ENCODE measurements at regions not wholly inside any gene's neighbourhood (a gene's known extent, or its start where the extent isn't known, plus 50 kb on each side); places are given as distances from the start of the nearest gene placed in this dataset.
"Not testable (repeated sequence)": the region's sequence is repeated elsewhere in the genome, so short reads cannot be mapped to it uniquely, and the experiment has no call there.

DNA sequence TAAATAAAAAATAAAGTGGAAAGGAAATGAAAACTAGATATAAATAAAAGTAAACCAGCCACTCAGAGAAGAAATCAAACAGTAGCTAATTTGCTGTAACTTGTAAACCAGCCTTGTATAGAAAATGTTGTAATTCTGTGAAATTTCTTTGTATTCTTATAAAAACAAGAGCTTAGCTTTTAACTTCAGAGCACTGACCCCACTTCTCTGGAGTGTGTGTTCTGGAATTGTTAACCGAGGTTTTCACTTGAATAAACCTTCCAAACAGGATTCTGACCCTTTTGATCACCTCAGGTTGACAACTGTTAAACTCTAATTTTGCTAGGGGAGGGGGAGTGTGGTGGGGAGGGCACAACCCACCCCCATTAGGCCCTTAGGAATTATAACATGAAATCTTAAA is 151.9 kb upstream of the TRIM24 start:
- no peaks in the 10 kb centered on the region for H3K9me3 Mint-ChIP-seq
- no peak overlapping the region for H3K4me3 Mint-ChIP-seq
- no peaks in the 10 kb centered on the region for H3K4me1 Mint-ChIP-seq
- DNase-seq (ENCODE audit: low spot score in 2 of 2) (no peak), ATAC-seq (replicated peaks; ENCODE audit: extremely low read depth, poor library complexity, severe bottlenecking) (no peak)
- H3K36me3 Mint-ChIP-seq (ENCODE audit: insufficient read depth): no peaks in the 10 kb centered on the region
- peaks cover 17% of the 10 kb centered on the region for H3K27me3 Mint-ChIP-seq
- no peak overlapping the region for H3K27ac Mint-ChIP-seq (ENCODE audit: low read depth)

DNA sequence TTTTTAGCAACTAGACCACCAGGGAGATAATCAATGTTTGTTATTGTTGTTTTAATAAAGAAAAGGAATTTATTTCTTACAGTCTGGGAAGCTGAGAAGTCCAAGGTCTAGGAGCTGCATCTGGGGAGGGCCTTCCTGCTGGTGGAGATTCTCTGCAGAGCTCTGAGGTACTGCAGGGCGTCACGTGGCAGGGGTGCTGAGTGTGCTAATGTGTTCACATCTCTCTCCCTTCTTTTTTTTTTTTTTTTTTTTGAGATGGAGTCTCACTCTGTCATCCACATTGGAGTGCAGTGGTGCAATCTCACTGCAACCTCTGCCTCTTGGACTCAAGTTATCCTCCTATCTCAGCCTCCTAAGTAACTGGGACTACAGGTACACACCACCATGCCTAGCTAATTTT is 150.9 kb upstream of the TRIM24 start:
- H3K27ac Mint-ChIP-seq (ENCODE audit: low read depth): no peak overlapping the region
- peaks cover 17% of the 10 kb centered on the region for H3K27me3 Mint-ChIP-seq
- H3K9me3 Mint-ChIP-seq: no peaks in the 10 kb centered on the region
- DNase-seq (ENCODE audit: low spot score in 2 of 2): no peak
- no peak overlapping the region for H3K4me3 Mint-ChIP-seq
- H3K4me1 Mint-ChIP-seq: no peaks in the 10 kb centered on the region
- no peak for ATAC-seq (replicated peaks; ENCODE audit: extremely low read depth, poor library complexity, severe bottlenecking)
- H3K36me3 Mint-ChIP-seq (ENCODE audit: insufficient read depth): no peaks in the 10 kb centered on the region

DNA sequence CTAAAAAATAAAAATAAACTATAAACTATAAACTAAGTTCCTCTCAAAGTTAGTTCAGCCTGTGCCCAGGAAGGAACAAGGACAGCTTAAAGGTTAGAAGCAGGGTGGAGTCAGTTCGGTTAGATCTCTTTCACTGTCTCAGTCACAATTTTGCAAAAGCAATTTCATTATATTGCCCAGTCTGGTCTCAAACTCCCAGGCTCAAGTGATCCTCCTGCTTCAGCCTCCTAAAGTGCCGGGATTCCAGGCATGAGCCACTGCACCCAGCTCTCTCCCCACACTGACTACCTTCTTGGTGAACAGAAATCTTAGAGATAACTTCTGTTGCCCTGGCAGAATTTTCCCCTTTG is 146.3 kb upstream of the TRIM24 start:
- peaks cover 17% of the 10 kb centered on the region for H3K27me3 Mint-ChIP-seq
- no peaks in the 10 kb centered on the region for H3K4me1 Mint-ChIP-seq
- DNase-seq (ENCODE audit: low spot score in 2 of 2) (no peak), ATAC-seq (replicated peaks; ENCODE audit: extremely low read depth, poor library complexity, severe bottlenecking) (no peak)
- H3K9me3 Mint-ChIP-seq: no peaks in the 10 kb centered on the region
- no peak overlapping the region for H3K4me3 Mint-ChIP-seq
- no peak overlapping the region for H3K27ac Mint-ChIP-seq (ENCODE audit: low read depth)
- no peaks in the 10 kb centered on the region for H3K36me3 Mint-ChIP-seq (ENCODE audit: insufficient read depth)

DNA sequence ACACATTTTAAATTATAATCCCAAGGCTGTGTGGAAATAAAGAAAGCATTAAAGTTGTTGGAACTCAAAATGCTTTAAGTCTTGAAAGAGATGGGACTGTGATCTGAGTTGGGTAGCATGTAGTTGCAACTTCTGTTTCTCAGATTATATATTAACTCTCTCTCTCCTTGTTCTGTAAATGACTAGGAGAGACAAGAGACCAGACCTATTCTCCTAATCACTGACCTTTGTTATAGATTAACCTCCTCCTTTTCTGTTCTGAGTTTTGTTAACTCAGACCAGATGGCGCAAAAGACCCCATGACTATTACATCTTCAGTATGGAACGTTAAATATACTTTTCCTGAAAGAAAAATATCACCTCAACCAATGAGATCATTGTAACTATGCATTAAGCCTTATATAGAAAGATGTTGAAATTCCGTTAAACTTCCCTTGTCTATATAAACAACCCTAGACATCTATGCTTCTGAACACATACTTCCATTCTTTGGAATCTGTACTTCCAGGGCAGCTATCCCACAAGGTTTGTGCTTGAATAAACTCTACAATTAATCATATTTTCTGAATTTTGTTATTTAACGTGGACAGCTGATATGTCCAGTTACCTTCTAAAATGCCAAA is 143.5 kb upstream of the TRIM24 start:
- no peaks in the 10 kb centered on the region for H3K36me3 Mint-ChIP-seq (ENCODE audit: insufficient read depth)
- H3K4me3 Mint-ChIP-seq: no peak overlapping the region
- ATAC-seq (replicated peaks; ENCODE audit: extremely low read depth, poor library complexity, severe bottlenecking) (no peak), DNase-seq (ENCODE audit: low spot score in 2 of 2) (no peak)
- H3K27ac Mint-ChIP-seq (ENCODE audit: low read depth): no peak overlapping the region
- H3K4me1 Mint-ChIP-seq: no peaks in the 10 kb centered on the region
- peaks cover 5% of the 10 kb centered on the region for H3K27me3 Mint-ChIP-seq
- H3K9me3 Mint-ChIP-seq: no peaks in the 10 kb centered on the region

DNA sequence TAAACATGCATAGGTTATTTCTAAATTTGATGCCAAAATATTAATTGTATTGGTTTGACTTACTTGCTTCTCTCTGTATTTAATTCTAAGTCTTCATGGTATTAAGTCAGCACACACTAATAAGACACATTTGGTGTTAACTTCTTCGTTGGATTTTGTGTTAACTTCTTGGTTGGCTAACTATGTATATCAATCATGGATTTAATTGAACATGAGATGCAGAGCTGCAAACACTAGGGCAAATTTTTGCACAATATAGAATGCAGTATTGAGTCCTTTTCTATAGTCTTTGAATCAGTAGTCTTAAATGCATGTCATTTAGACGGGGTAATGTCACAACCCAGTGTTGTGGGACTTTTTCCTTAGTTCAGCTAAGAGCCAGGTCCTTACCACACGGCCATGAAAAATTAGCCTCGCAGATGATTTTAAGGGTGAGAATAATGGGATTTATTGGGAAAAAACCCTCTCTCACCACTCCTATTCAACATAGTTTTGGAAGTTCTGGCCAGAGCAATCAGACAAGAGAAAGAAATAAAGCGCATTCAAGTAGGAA is 142.9 kb upstream of the TRIM24 start:
- no peaks in the 10 kb centered on the region for H3K4me1 Mint-ChIP-seq
- H3K4me3 Mint-ChIP-seq: no peak overlapping the region
- H3K27ac Mint-ChIP-seq (ENCODE audit: low read depth): no peak overlapping the region
- no peaks in the 10 kb centered on the region for H3K27me3 Mint-ChIP-seq
- no peak for ATAC-seq (replicated peaks; ENCODE audit: extremely low read depth, poor library complexity, severe bottlenecking)
- H3K36me3 Mint-ChIP-seq (ENCODE audit: insufficient read depth): no peaks in the 10 kb centered on the region
- no peaks in the 10 kb centered on the region for H3K9me3 Mint-ChIP-seq
- DNase-seq (ENCODE audit: low spot score in 2 of 2): no peak

DNA sequence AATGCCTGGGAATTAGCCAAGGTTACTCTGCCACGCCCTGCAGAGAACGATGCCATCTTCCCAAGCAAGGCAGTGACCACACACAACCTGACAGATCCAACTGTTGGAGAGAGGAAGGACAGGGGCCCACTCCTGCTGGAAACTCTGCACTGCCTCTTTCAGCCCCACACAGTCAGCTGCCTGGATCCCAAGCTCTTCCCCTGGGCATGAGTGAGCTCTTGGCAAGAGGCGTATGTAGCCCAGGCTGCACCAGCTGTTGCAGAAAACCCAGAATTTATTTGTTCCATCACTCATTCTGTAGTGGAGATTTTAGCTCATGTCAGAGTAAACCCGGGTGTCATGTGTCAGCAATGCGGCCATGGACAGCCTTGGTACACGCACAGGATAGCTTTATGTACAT is 135.1 kb upstream of the TRIM24 start:
- DNase-seq (ENCODE audit: low spot score in 2 of 2): no peak
- Mint-ChIP-seq H3K4me3 (no peak overlapping the region), H3K27me3 (peaks cover 8% of the 10 kb centered on the region), H3K4me1 (no peaks in the 10 kb centered on the region), H3K9me3 (peaks cover 16% of the 10 kb centered on the region), H3K27ac (ENCODE audit: low read depth) (no peak overlapping the region), H3K36me3 (ENCODE audit: insufficient read depth) (no peaks in the 10 kb centered on the region)
- no peak for ATAC-seq (replicated peaks; ENCODE audit: extremely low read depth, poor library complexity, severe bottlenecking)

DNA sequence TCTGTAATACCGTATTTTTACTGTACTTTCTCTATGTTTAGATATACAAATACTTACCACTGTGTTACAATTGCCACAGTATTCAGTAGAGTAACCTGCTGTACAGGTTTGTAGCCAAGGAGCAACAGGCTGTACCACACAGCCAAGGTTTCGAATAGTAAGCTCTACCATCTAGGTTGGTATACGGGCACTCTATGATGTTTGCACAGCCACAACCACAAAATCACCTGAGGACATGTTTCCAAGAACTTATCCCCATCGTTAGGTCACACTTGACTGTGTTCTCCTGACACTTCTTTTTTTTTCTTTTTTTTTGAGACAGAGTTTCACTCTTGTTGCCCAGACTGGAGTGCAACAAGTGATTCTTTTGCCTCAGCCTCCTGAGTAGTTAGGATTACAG is 134.6 kb upstream of the TRIM24 start:
- no peak overlapping the region for H3K27ac Mint-ChIP-seq (ENCODE audit: low read depth)
- no peak overlapping the region for H3K4me3 Mint-ChIP-seq
- H3K9me3 Mint-ChIP-seq: peaks cover 21% of the 10 kb centered on the region
- H3K36me3 Mint-ChIP-seq (ENCODE audit: insufficient read depth): no peaks in the 10 kb centered on the region
- H3K27me3 Mint-ChIP-seq: peaks cover 13% of the 10 kb centered on the region
- no peaks in the 10 kb centered on the region for H3K4me1 Mint-ChIP-seq
- DNase-seq (ENCODE audit: low spot score in 2 of 2) (no peak), ATAC-seq (replicated peaks; ENCODE audit: extremely low read depth, poor library complexity, severe bottlenecking) (no peak)

DNA sequence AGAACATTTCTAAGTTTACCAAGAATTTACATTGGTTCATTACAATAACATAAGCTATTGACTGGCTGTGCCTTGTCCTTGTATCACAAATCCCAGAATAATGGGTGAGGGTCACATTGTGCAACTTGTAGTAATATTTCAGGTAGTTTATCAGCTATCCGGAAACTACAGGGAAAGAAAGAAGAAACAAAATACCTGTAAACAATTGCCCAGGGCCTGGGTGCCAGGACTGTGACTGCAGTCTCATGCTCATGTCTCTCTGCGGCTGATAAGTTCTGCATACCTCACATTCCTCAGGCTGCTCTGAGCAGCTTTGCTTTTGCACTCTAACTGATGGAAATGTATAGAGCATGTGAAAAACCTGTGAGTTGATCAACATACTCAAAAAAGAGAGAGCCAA is 131.8 kb upstream of the TRIM24 start:
- Mint-ChIP-seq H3K27me3 (peaks cover 17% of the 10 kb centered on the region), H3K4me1 (no peaks in the 10 kb centered on the region), H3K36me3 (ENCODE audit: insufficient read depth) (no peaks in the 10 kb centered on the region), H3K27ac (ENCODE audit: low read depth) (no peak overlapping the region), H3K4me3 (no peak overlapping the region), H3K9me3 (peaks cover 25% of the 10 kb centered on the region)
- DNase-seq (ENCODE audit: low spot score in 2 of 2): no peak
- ATAC-seq (replicated peaks; ENCODE audit: extremely low read depth, poor library complexity, severe bottlenecking): no peak

DNA sequence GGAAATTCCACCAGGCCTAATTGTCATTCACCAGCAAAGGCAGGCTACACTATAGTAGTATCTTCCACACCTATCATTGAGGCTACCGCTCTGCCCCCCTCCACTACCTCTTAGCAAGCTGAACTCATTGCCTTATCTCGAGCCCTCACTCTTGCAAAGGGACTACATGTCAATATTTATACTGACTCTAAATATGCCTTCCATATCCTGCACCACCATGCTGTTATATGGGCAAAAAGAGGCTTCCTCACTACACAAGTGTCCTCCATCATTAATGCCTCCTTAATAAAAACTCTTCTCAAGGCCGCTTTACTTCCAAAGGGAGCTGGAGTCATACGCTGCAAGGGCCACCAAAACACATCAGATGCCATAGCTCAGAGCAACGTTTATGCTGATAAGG is 127.2 kb upstream of the TRIM24 start:
- H3K4me1 Mint-ChIP-seq: not testable (repeated sequence)

DNA sequence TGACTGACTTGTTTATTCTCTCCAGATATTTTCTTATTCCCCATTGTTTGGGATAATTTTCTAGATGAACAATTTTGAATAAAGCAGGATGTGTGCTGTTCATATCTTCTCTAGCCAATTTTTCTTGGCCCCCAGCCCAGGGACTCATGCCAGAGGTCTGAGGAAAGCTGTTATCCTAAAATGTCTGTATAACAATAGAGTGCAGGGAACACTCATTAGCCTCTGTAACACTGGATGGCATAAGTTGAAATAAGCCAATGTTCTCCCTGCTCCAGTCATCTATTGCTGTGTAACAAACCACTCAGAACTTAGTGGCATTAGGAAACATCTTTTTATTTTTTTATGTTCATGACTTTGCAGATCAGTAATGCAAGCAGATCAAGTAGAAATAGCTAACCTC is 121.7 kb upstream of the TRIM24 start:
- Mint-ChIP-seq H3K27ac (ENCODE audit: low read depth) (no peak overlapping the region), H3K36me3 (ENCODE audit: insufficient read depth) (peaks cover 2% of the 10 kb centered on the region), H3K4me1 (no peaks in the 10 kb centered on the region), H3K4me3 (no peak overlapping the region), H3K9me3 (peaks cover 16% of the 10 kb centered on the region), H3K27me3 (peaks cover 13% of the 10 kb centered on the region)
- DNase-seq (ENCODE audit: low spot score in 2 of 2): no peak
- no peak for ATAC-seq (replicated peaks; ENCODE audit: extremely low read depth, poor library complexity, severe bottlenecking)

More for the DNA sequence above, 127.2 kb upstream of the TRIM24 start:
- not testable (repeated sequence) for H3K4me3 Mint-ChIP-seq; ATAC-seq (replicated peaks; ENCODE audit: extremely low read depth, poor library complexity, severe bottlenecking); H3K36me3 Mint-ChIP-seq (ENCODE audit: insufficient read depth); H3K27ac Mint-ChIP-seq (ENCODE audit: low read depth); DNase-seq (ENCODE audit: low spot score in 2 of 2)
- peaks cover 17% of the 10 kb centered on the region for H3K27me3 Mint-ChIP-seq
- H3K9me3 Mint-ChIP-seq: peaks cover 21% of the 10 kb centered on the region

DNA sequence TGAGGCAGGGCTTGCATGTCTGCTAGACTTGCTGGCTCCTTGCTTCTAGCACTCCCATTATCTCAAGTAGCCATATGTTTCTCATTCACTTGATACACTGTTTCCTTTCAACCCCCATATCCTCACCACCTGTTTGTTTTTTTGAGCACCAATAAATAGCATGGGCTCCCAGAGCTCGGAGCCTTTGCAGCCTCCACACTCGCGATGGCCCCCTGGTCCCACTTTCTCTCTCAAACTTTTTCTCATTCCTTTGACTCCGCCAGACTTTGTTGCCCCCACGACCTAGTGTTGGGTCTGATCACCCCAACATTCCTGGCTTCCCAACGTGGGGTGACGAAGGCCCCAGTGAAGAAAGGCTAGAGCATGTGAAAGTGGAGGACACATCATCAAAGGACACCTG is 120.8 kb upstream of the TRIM24 start:
- H3K9me3 Mint-ChIP-seq: peaks cover 17% of the 10 kb centered on the region

DNA sequence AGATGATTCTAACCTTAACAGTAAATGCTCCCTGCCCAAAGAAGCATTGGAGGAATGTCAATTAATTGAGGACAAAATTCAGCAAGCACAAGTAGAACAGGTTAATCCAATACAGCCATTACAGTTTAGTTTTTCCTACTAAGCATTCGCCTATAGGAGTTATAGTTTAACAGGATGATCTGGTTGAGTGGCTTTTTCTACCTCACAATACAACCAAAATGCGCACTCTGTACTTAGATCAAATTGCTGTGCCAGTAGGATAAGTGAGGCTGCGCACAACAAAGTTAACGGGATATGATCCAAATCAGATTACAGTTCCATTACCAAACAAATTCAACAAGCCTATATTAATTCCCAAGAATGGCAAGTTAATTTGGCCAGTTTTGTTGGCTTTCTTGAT is 117.1 kb upstream of the TRIM24 start:
- Mint-ChIP-seq H3K9me3 (peaks cover 32% of the 10 kb centered on the region), H3K4me1 (no peaks in the 10 kb centered on the region), H3K27ac (ENCODE audit: low read depth) (no peak overlapping the region), H3K4me3 (no peak overlapping the region), H3K36me3 (ENCODE audit: insufficient read depth) (no peaks in the 10 kb centered on the region), H3K27me3 (peaks cover 13% of the 10 kb centered on the region)
- no peak for ATAC-seq (replicated peaks; ENCODE audit: extremely low read depth, poor library complexity, severe bottlenecking)
- no peak for DNase-seq (ENCODE audit: low spot score in 2 of 2)

More for the DNA sequence above, 120.8 kb upstream of the TRIM24 start:
- H3K27me3 Mint-ChIP-seq: peaks cover 13% of the 10 kb centered on the region
- not testable (repeated sequence) for DNase-seq (ENCODE audit: low spot score in 2 of 2); H3K4me1 Mint-ChIP-seq; H3K4me3 Mint-ChIP-seq; H3K27ac Mint-ChIP-seq (ENCODE audit: low read depth); H3K36me3 Mint-ChIP-seq (ENCODE audit: insufficient read depth); ATAC-seq (replicated peaks; ENCODE audit: extremely low read depth, poor library complexity, severe bottlenecking)

DNA sequence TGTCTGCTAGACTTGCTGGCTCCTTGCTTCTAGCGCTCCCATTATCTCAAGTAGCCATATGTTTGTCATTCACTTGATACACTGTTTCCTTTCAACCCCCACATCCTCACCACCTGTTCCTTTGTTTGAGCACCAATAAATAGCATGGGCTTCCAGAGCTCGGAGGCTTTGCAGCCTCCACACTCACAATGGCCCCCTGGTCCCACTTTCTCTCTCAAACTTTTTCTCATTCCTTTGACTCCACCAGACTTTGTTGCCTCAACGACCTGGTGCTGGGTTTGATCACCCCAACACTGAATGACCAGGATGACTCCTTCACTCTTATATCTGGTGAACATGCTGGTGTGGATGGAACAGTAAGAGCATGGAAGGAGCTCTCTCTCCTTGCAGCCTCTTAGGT is 114.5 kb upstream of the TRIM24 start:
- DNase-seq (ENCODE audit: low spot score in 2 of 2) (no peak), ATAC-seq (replicated peaks; ENCODE audit: extremely low read depth, poor library complexity, severe bottlenecking) (no peak)
- H3K27ac Mint-ChIP-seq (ENCODE audit: low read depth): no peak overlapping the region
- H3K4me1 Mint-ChIP-seq: no peaks in the 10 kb centered on the region
- peaks cover 13% of the 10 kb centered on the region for H3K27me3 Mint-ChIP-seq
- peaks cover 24% of the 10 kb centered on the region for H3K9me3 Mint-ChIP-seq
- H3K36me3 Mint-ChIP-seq (ENCODE audit: insufficient read depth): no peaks in the 10 kb centered on the region
- H3K4me3 Mint-ChIP-seq: no peak overlapping the region
